IPS DF 4.7 (cell line): ENCODE measurements at regions not wholly inside any gene's neighbourhood (a gene's known extent, or its start where the extent isn't known, plus 50 kb on each side); places are given as distances from the start of the nearest gene placed in this dataset.

ENCODE experiments used
- DNase-seq: peaks from one replicate; pipeline ENCODE4 v3.0.0-alpha.2; 2013; ENCODE audit warnings: low spot score; ENCODE audit errors: extremely low read depth

GRCh38 chrX:16222151-16222550 is 54.9 kb downstream of the MAGEB17 start:
- DNase-seq = no peak

GRCh38 chrX:16223385-16223784 is 56.1 kb downstream of the MAGEB17 start:
- DNase-seq = no peak

- DNase-seq = no peak
Measured at GRCh38 chrX:16239211-16239610, 71.9 kb downstream of the MAGEB17 start.

GRCh38 chrX:16240231-16240905 is 73.1 kb downstream of the MAGEB17 start:
- no peak for DNase-seq

- DNase-seq = no peak
Measured at GRCh38 chrX:16240968-16241367, 73.7 kb downstream of the MAGEB17 start.

GRCh38 chrX:16250296-16250695 is 83.0 kb downstream of the MAGEB17 start:
- DNase-seq = no peak

- no peak for DNase-seq
Measured at GRCh38 chrX:16251782-16252181, 84.5 kb downstream of the MAGEB17 start.

GRCh38 chrX:16258882-16259281 is 91.6 kb downstream of the MAGEB17 start:
- no peak for DNase-seq

GRCh38 chrX:16267431-16267830 is 100.2 kb downstream of the MAGEB17 start:
- DNase-seq = no peak

GRCh38 chrX:16268206-16268605 is 100.9 kb downstream of the MAGEB17 start:
- DNase-seq = no peak

- DNase-seq = peak; percentile 3
Measured at GRCh38 chrX:16278927-16279326, 111.6 kb downstream of the MAGEB17 start.

- DNase-seq = no peak
Measured at GRCh38 chrX:16282209-16282608, 114.9 kb downstream of the MAGEB17 start.

GRCh38 chrX:16284842-16285241 is 117.6 kb downstream of the MAGEB17 start:
- no peak for DNase-seq

- no peak for DNase-seq
Measured at GRCh38 chrX:16290997-16291396, 123.7 kb downstream of the MAGEB17 start.

- DNase-seq = no peak
Measured at GRCh38 chrX:16300831-16301230, 133.6 kb downstream of the MAGEB17 start.

- DNase-seq = no peak
Measured at GRCh38 chrX:16304751-16305150, 137.5 kb downstream of the MAGEB17 start.

GRCh38 chrX:16305187-16305586 is 137.9 kb downstream of the MAGEB17 start:
- no peak for DNase-seq

- no peak for DNase-seq
Measured at GRCh38 chrX:16307950-16308349, 140.7 kb downstream of the MAGEB17 start.

GRCh38 chrX:16308773-16309172 is 141.5 kb downstream of the MAGEB17 start:
- no peak for DNase-seq

- DNase-seq = no peak
Measured at GRCh38 chrX:16310326-16310725, 143.0 kb downstream of the MAGEB17 start.

- DNase-seq = no peak
Measured at GRCh38 chrX:16311671-16312070, 144.4 kb downstream of the MAGEB17 start.

- DNase-seq = peak; percentile 7
Measured at GRCh38 chrX:16312761-16313623, 145.7 kb downstream of the MAGEB17 start.

GRCh38 chrX:16316331-16316730 is 149.1 kb downstream of the MAGEB17 start:
- no peak for DNase-seq
